Gastrocnemius medialis (tissue), 4 donors: ENCODE measurements at regions not wholly inside any gene's neighbourhood (a gene's known extent, or its start where the extent isn't known, plus 50 kb on each side); places are given as distances from the start of the nearest gene placed in this dataset.

ENCODE experiments used
- CTCF ChIP-seq, 5 experiments: fragments of 450-650 bp in 3 of 5; fragments of 200-600 bp in 2 of 5; sonication (generic) in 2 of 5; IDR thresholded peaks in 4 of 5; conservative IDR thresholded peaks in 1 of 5; 1 replicate in 4 of 5; 2 replicates in 1 of 5; pipeline ENCODE4 v1.5.1; 2016 to 2019; ENCODE audit warnings: antibody characterized with exemption in 5 of 5, mild to moderate bottlenecking in 3 of 5, moderate library complexity in 3 of 5
- POLR2A ChIP-seq, 2 donors: fragments of 450-650 bp; IDR thresholded peaks; one replicate each; pipeline ENCODE4 v1.6.1; 2017; ENCODE audit warnings: antibody characterized with exemption in 2 of 2, mild to moderate bottlenecking in 2 of 2, moderate library complexity in 2 of 2

- TF ChIP-seq CTCF (IDR thresholded peaks at IDR 0.05 in 4 of 5, conservative IDR thresholded peaks at IDR 0.05 in 1 of 5) (no peak), POLR2A (IDR thresholded peaks at IDR 0.05) (no peak)
Observed at GRCh38 chr1:223478606-223479005, 85.4 kb downstream of the CCDC185 start.
